Globus pallidus (tissue), 1 donor: ENCODE measurements at regions not wholly inside any gene's neighbourhood (a gene's known extent, or its start where the extent isn't known, plus 50 kb on each side); places are given as distances from the start of the nearest gene placed in this dataset.

Experiments
- DNase-seq: peaks from one replicate; pipeline ENCODE4 v3.0.0-alpha.2; 2015; ENCODE audit warnings: low spot score

- no peak for DNase-seq
Measured at GRCh38 chr5:5685737-5686136, 263.3 kb downstream of the ICE1 start.

- no peak for DNase-seq
Measured at GRCh38 chr5:5683174-5683573, 260.7 kb downstream of the ICE1 start.

GRCh38 chr5:5678909-5679308, 256.4 kb downstream of the ICE1 start:
- no peak for DNase-seq

GRCh38 chr5:5677738-5678137, 255.3 kb downstream of the ICE1 start:
- DNase-seq = no peak

GRCh38 chr5:5676218-5676617, 253.7 kb downstream of the ICE1 start:
- DNase-seq = no peak

- DNase-seq = no peak
Measured at GRCh38 chr5:5675511-5675910, 253.0 kb downstream of the ICE1 start.

GRCh38 chr5:5671823-5672222, 249.3 kb downstream of the ICE1 start:
- no peak for DNase-seq

GRCh38 chr5:5667136-5667554, 244.7 kb downstream of the ICE1 start:
- DNase-seq = no peak

- no peak for DNase-seq
Measured at GRCh38 chr5:5666369-5666768, 243.9 kb downstream of the ICE1 start.

- no peak for DNase-seq
Measured at GRCh38 chr5:5666076-5666365, 243.5 kb downstream of the ICE1 start.

GRCh38 chr5:5665225-5666075, 243.0 kb downstream of the ICE1 start:
- no peak for DNase-seq

GRCh38 chr5:5658889-5659465, 236.5 kb downstream of the ICE1 start:
- DNase-seq = no peak

GRCh38 chr5:5658226-5658625, 235.7 kb downstream of the ICE1 start:
- DNase-seq = no peak

GRCh38 chr5:5652181-5652580, 229.7 kb downstream of the ICE1 start:
- DNase-seq = no peak

- no peak for DNase-seq
Measured at GRCh38 chr5:5650949-5651348, 228.5 kb downstream of the ICE1 start.

- no peak for DNase-seq
Measured at GRCh38 chr5:5650242-5650641, 227.8 kb downstream of the ICE1 start.

- DNase-seq = no peak
Measured at GRCh38 chr5:5649641-5650040, 227.2 kb downstream of the ICE1 start.

- DNase-seq = no peak
Measured at GRCh38 chr5:5648694-5649093, 226.2 kb downstream of the ICE1 start.

GRCh38 chr5:5645891-5646290, 223.4 kb downstream of the ICE1 start:
- DNase-seq = no peak

GRCh38 chr5:5645198-5645597, 222.7 kb downstream of the ICE1 start:
- DNase-seq = no peak

GRCh38 chr5:5644249-5644648, 221.8 kb downstream of the ICE1 start:
- no peak for DNase-seq

- no peak for DNase-seq
Measured at GRCh38 chr5:5643481-5643880, 221.0 kb downstream of the ICE1 start.

GRCh38 chr5:5638211-5638610, 215.7 kb downstream of the ICE1 start:
- DNase-seq = no peak

GRCh38 chr5:5637173-5637572, 214.7 kb downstream of the ICE1 start:
- DNase-seq = no peak
